ENCODE measurements at regions not wholly inside any gene's neighbourhood (a gene's known extent, or its start where the extent isn't known, plus 50 kb on each side); places are given as distances from the start of the nearest gene placed in this dataset.

GRCh38 chr2:10964052-10964790, 52.5 kb downstream of the KCNF1 start:
- DNase-seq = no peak

- DNase-seq = no peak
These were observed 53.6 kb downstream of the KCNF1 start for GRCh38 chr2:10965241-10965843.

- DNase-seq = no peak
These were observed 54.3 kb downstream of the KCNF1 start for GRCh38 chr2:10966056-10966455.

GRCh38 chr2:10966741-10967140, 55.0 kb downstream of the KCNF1 start:
- no peak for DNase-seq

GRCh38 chr2:10968176-10968575, 56.4 kb downstream of the KCNF1 start:
- DNase-seq = no peak

- no peak for DNase-seq
These were observed 58.9 kb downstream of the KCNF1 start for GRCh38 chr2:10970666-10971065.

- DNase-seq = no peak
These were observed 59.6 kb downstream of the KCNF1 start for GRCh38 chr2:10971161-10971887.

GRCh38 chr2:10971888-10972260, 60.1 kb downstream of the KCNF1 start:
- DNase-seq = no peak

- no peak for DNase-seq
These were observed 61.1 kb downstream of the KCNF1 start for GRCh38 chr2:10972683-10973433.

GRCh38 chr2:10973766-10974165, 62.0 kb downstream of the KCNF1 start:
- no peak for DNase-seq

GRCh38 chr2:10977003-10977402, 65.3 kb downstream of the KCNF1 start:
- DNase-seq = no peak

GRCh38 chr2:10977621-10978020, 65.9 kb downstream of the KCNF1 start:
- no peak for DNase-seq

GRCh38 chr2:10978090-10978670, 66.4 kb downstream of the KCNF1 start:
- DNase-seq = no peak

- no peak for DNase-seq
These were observed 68.3 kb downstream of the KCNF1 start for GRCh38 chr2:10980071-10980470.

- no peak for DNase-seq
These were observed 69.2 kb downstream of the KCNF1 start for GRCh38 chr2:10980886-10981425.

- DNase-seq = no peak
These were observed 69.7 kb downstream of the KCNF1 start for GRCh38 chr2:10981451-10981850.

- DNase-seq = no peak
These were observed 70.3 kb downstream of the KCNF1 start for GRCh38 chr2:10981941-10982431.

GRCh38 chr2:10982931-10983701, 71.4 kb downstream of the KCNF1 start:
- no peak for DNase-seq

GRCh38 chr2:10983711-10984110, 72.0 kb downstream of the KCNF1 start:
- DNase-seq = no peak

- DNase-seq = no peak
These were observed 72.8 kb downstream of the KCNF1 start for GRCh38 chr2:10984418-10985135.

- no peak for DNase-seq
These were observed 73.5 kb downstream of the KCNF1 start for GRCh38 chr2:10985260-10985659.
